K562 (cell line): ENCODE measurements at regions not wholly inside any gene's neighbourhood (a gene's known extent, or its start where the extent isn't known, plus 50 kb on each side); places are given as distances from the start of the nearest gene placed in this dataset.

ENCODE experiments used
- ATAC-seq: fragments of 200-7000 bp; cut with Tn5 transposase; 3 replicates; pipeline ENCODE4 v1.9.1; 2020; ENCODE audit warnings: moderate library complexity
- BruUV-seq: library from RNA; stranded (reverse); fragments of 400-500 nt; replicated peaks from 2 replicates; lab custom pipeline; 2021; lab: Mats Ljungman, UMichigan
- CTCF ChIA-PET: fragments of 300-600 bp; formaldehyde crosslinking; extraction: SDS; loops from one replicate; lab custom pipeline; 2021; ENCODE audit warnings: low intra/inter-chr PET ratio; lab: Yijun Ruan, JAX
- POLR2A ChIA-PET: fragments of 300-600, 350-650 bp; sonication (Branson Sonifier 250); formaldehyde crosslinking; extraction: SDS; loops from one replicate; lab custom pipeline; 2021; ENCODE audit warnings: antibody characterized with exemption, inconsistent platforms; lab: Yijun Ruan, JAX
- DNase-seq, 4 experiments: peaks; one replicate each; pipeline versions ENCODE4 v3.0.0 to v3.0.0-alpha.2; 2011 to 2018; ENCODE audit warnings: low spot score in 3 of 4, mixed read lengths in 3 of 4; ENCODE audit errors: extremely low read depth in 1 of 4
- FAIRE-seq: peaks from 2 replicates; lab custom pipeline; 2011; peaks lifted over from hg19 to GRCh38; lab: Jason Lieb, UNC
- H2AFZ ChIP-seq: 2 replicates; pipeline ENCODE4 v1.6.0; 2011; ENCODE audit warnings: low read depth, low read length, control low read depth, inconsistent platforms
- H3K27ac ChIP-seq: fragments of 200-600 bp; 3 replicates; pipeline ENCODE4 v1.8.0; 2011; ENCODE audit warnings: low read depth, mild to moderate bottlenecking, control low read depth, inconsistent platforms, low read length, moderate library complexity, mixed read lengths; ENCODE audit errors: extremely low read depth
- H3K27me3 ChIP-seq, 2 experiments: fragments of 300-600 bp in 1 of 2; 2 replicates in 1 of 2; 3 replicates in 1 of 2; pipeline versions ENCODE4 v1.6.0 to v1.8.0; 2011; ENCODE audit warnings: inconsistent platforms in 2 of 2, low read length in 2 of 2, mild to moderate bottlenecking in 1 of 2, mixed read lengths in 1 of 2, moderate library complexity in 1 of 2; ENCODE audit not compliant: control insufficient read depth in 2 of 2, insufficient read depth in 2 of 2
- H3K36me3 ChIP-seq: fragments of 300-600 bp; 3 replicates; pipeline ENCODE4 v1.8.0; 2011; ENCODE audit warnings: mild to moderate bottlenecking, low read length, inconsistent platforms; ENCODE audit not compliant: control insufficient read depth, insufficient read depth
- H3K4me1 ChIP-seq, 2 experiments: fragments of 200-600 bp in 1 of 2; replicated peaks in 1 of 2; 2 replicates in 1 of 2; 3 replicates in 1 of 2; pipeline versions ENCODE4 v1.5.1 to v1.8.0; 2011; ENCODE audit warnings: inconsistent platforms in 2 of 2, low read length in 2 of 2, mild to moderate bottlenecking in 1 of 2, mixed read lengths in 1 of 2, moderate library complexity in 1 of 2; ENCODE audit not compliant: control insufficient read depth in 2 of 2, insufficient read depth in 2 of 2
- H3K4me2 ChIP-seq: 2 replicates; pipeline ENCODE4 v1.6.1; 2011; ENCODE audit warnings: low read length, control low read depth, inconsistent platforms, mixed read lengths; ENCODE audit not compliant: insufficient read depth
- H3K4me3 ChIP-seq: fragments of 200-600 bp; sonication (generic), shearing (Covaris generic); 2 replicates; pipeline ENCODE4 v1.5.1; 2016; ENCODE audit warnings: control low read depth, inconsistent platforms
- H3K79me2 ChIP-seq: fragments of 200-600 bp; 3 replicates; pipeline ENCODE4 v1.8.0; 2011; ENCODE audit warnings: low read length, inconsistent platforms; ENCODE audit not compliant: control insufficient read depth, insufficient read depth
- H3K9ac ChIP-seq, 2 experiments: 2 replicates each; pipeline versions ENCODE4 v1.6.0 to v1.6.1; 2011; ENCODE audit warnings: low read depth in 2 of 2, low read length in 2 of 2, control low read depth in 1 of 2, inconsistent platforms in 1 of 2, mild to moderate bottlenecking in 1 of 2, mixed read lengths in 1 of 2; ENCODE audit not compliant: insufficient read depth in 1 of 2
- H3K9me1 ChIP-seq: one replicate; pipeline ENCODE4 v1.6.0; 2011; ENCODE audit warnings: inconsistent platforms, mild to moderate bottlenecking, low read length, moderate library complexity; ENCODE audit not compliant: control insufficient read depth, insufficient read depth
- H3K9me3 ChIP-seq: replicated peaks from 2 replicates; pipeline ENCODE4 v1.5.1; 2011; ENCODE audit warnings: low read depth, low read length, inconsistent platforms; ENCODE audit not compliant: control insufficient read depth, insufficient read depth
- H4K20me1 ChIP-seq: replicated peaks from 2 replicates; pipeline ENCODE4 v1.6.1; 2011; ENCODE audit warnings: low read length, inconsistent platforms, mixed read lengths; ENCODE audit not compliant: control insufficient read depth, insufficient read depth
- ARNT ChIP-seq, 2 experiments: fragments of 450-650 bp; IDR thresholded peaks; 2 replicates each; pipeline ENCODE4 v1.6.1; 2016; ENCODE audit warnings: mild to moderate bottlenecking in 1 of 2
- BRD9 ChIP-seq: fragments of 450-650 bp; IDR thresholded peaks from 2 replicates; pipeline ENCODE4 v1.6.1; 2018; ENCODE audit warnings: low read depth; ENCODE audit not compliant: partially characterized antibody
- GMEB1 ChIP-seq: fragments of 250-450 bp; sonication (Bioruptor Pico); IDR thresholded peaks from 2 replicates; pipeline ENCODE4 v1.4.0; 2020; ENCODE audit warnings: mild to moderate bottlenecking
- GTF3C2 ChIP-seq: IDR thresholded peaks from 3 replicates; pipeline ENCODE4 v1.6.1; 2011; ENCODE audit warnings: borderline replicate concordance, mild to moderate bottlenecking, moderate library complexity; ENCODE audit not compliant: insufficient read length; ENCODE audit errors: extremely low read depth
- KHSRP ChIP-seq: fragments of 450-650 bp; IDR thresholded peaks from 2 replicates; pipeline ENCODE4 v1.6.1; 2017
- MAFK ChIP-seq: IDR thresholded peaks from 2 replicates; pipeline ENCODE4 v1.6.1; 2011; ENCODE audit warnings: low read length, improper control_type of control experiment
- NCOA2 ChIP-seq, 2 experiments: fragments of 450-650 bp; IDR thresholded peaks; 2 replicates each; pipeline ENCODE4 v1.6.1; 2018; ENCODE audit warnings: mild to moderate bottlenecking in 2 of 2, moderate library complexity in 1 of 2; ENCODE audit not compliant: partially characterized antibody in 2 of 2
- POLR2B ChIP-seq: fragments of 450-650 bp; IDR thresholded peaks from 2 replicates; pipeline ENCODE4 v1.6.1; 2018; ENCODE audit warnings: low read depth; ENCODE audit not compliant: partially characterized antibody
- WHSC1 ChIP-seq: IDR thresholded peaks from one replicate; pipeline ENCODE4 v1.6.1; 2012; ENCODE audit warnings: low read length, control low read depth, inconsistent platforms
- ZC3H8 ChIP-seq: fragments of 450-650 bp; IDR thresholded peaks from 2 replicates; pipeline ENCODE4 v1.6.1; 2017
- ZSCAN29 ChIP-seq: fragments of 450-650 bp; IDR thresholded peaks from 2 replicates; pipeline ENCODE4 v1.6.1; 2017
- WGBS: fragments of 100-300 bp; shearing (Covaris generic); methylation state at CpG from one replicate; pipeline ENCODE4 v1.1.6; 2016; ENCODE audit warnings: low coverage, mixed read lengths; ENCODE audit not compliant: insufficient coverage; ENCODE audit errors: missing lambda C conversion rate; 5-methylcytosine and 5-hydroxymethylcytosine counted together
- in situ Hi-C: fragments of 300-500 bp; cut with MboI; formaldehyde crosslinking; loops from 4 replicates; pipeline ENCODE4 v1.15.0; 2018; ENCODE audit warnings: inconsistent platforms, mixed read lengths
- intact Hi-C: fragments of 100-400 bp; cut with micrococcal nuclease; formaldehyde crosslinking; loops from 2 replicates; pipeline ENCODE4 v1.14.2; 2022
- TF ChIP-seq, protein P1 (sequence below): fragments of 250-450 bp; sonication (Bioruptor Pico); IDR thresholded peaks from 2 replicates; pipeline ENCODE4 v1.4.0; 2020; ENCODE audit warnings: mild to moderate bottlenecking, moderate library complexity

DNA sequence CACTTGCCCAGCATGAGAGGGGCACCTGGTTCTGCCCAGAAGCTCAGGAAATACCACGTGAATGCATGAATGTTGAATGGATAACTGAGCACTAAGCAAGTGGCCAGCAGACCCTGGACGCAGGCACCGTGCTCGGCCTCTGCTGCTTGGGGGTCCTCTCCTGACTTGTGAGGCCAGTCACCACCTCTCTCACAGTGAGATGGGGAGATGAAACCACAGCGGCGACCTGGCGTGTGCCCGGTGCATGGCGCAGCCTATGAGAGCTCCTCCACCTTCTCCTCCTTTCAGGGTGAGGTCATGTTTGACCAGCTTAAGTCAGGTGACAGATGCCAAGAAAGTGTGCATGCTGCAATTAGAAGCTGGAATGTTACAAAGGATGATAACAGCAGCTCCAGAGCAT is 75.5 kb downstream of the HMX1 start:
- no peaks in the 10 kb centered on the region for H3K9me3 ChIP-seq
- CTCF ChIA-PET = no interaction called here
- no peak for FAIRE-seq
- H3K79me2 ChIP-seq = no peaks in the 10 kb centered on the region
- 0% methylated on average over 9 of the region's 9 CpGs for WGBS
- H3K36me3 ChIP-seq = no peaks in the 10 kb centered on the region; the same call in 2 of the 3 replicates
- H3K4me1 ChIP-seq = no peaks in the 10 kb centered on the region
- intact Hi-C loops = no loop called here
- no peak overlapping the region for H3K4me3 ChIP-seq
- H4K20me1 ChIP-seq = no peaks in the 10 kb centered on the region
- no peak overlapping the region for H3K27ac ChIP-seq
- H3K4me2 ChIP-seq = no peak overlapping the region
- TF ChIP-seq KHSRP (no peak), GTF3C2 (no peak), WHSC1 (no peak), NCOA2 (IDR thresholded peaks at IDR 0.05; ENCODE audit: partially characterized antibody in 2 of 2) (no peak), BRD9 (no peak), POLR2B (no peak), ZSCAN29 (no peak), MAFK (no peak), GMEB1 (CRISPR knock-in tag) (no peak), ZC3H8 (no peak), ARNT (IDR thresholded peaks at IDR 0.05) (no peak)
- TF ChIP-seq, protein P1, sequence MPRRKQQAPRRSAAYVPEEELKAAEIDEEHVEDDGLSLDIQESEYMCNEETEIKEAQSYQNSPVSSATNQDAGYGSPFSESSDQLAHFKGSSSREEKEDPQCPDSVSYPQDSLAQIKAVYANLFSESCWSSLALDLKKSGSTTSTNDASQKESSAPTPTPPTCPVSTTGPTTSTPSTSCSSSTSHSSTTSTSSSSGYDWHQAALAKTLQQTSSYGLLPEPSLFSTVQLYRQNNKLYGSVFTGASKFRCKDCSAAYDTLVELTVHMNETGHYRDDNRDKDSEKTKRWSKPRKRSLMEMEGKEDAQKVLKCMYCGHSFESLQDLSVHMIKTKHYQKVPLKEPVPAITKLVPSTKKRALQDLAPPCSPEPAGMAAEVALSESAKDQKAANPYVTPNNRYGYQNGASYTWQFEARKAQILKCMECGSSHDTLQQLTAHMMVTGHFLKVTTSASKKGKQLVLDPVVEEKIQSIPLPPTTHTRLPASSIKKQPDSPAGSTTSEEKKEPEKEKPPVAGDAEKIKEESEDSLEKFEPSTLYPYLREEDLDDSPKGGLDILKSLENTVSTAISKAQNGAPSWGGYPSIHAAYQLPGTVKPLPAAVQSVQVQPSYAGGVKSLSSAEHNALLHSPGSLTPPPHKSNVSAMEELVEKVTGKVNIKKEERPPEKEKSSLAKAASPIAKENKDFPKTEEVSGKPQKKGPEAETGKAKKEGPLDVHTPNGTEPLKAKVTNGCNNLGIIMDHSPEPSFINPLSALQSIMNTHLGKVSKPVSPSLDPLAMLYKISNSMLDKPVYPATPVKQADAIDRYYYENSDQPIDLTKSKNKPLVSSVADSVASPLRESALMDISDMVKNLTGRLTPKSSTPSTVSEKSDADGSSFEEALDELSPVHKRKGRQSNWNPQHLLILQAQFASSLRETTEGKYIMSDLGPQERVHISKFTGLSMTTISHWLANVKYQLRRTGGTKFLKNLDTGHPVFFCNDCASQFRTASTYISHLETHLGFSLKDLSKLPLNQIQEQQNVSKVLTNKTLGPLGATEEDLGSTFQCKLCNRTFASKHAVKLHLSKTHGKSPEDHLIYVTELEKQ (CRISPR knock-in tag) = no peak
- TF ChIP-seq, all 486 proteins: peak for 0
- POLR2A ChIA-PET = interaction anchor here (2.9 kb wide), 1 partner anchor 21 kb away, joined by 24 read pairs; no protein-coding TSS in a partner anchor
- Histone ChIP-seq H3K9ac (no peak overlapping the region), H3K9me1 (no peaks in the 10 kb centered on the region), H3K27me3 (peaks cover 0 to 8% of the 10 kb centered on the region in 2 experiments; a peak in 1 of 5 replicates), H2AFZ (no peak overlapping the region)
- BruUV-seq = no TSS peak
- ATAC-seq (no peak), DNase-seq (no peak)
- in situ Hi-C loops = no loop called here
